ENCODE measurements at regions not wholly inside any gene's neighbourhood (a gene's known extent, or its start where the extent isn't known, plus 50 kb on each side); places are given as distances from the start of the nearest gene placed in this dataset.
"Not testable (repeated sequence)": the region's sequence is repeated elsewhere in the genome, so short reads cannot be mapped to it uniquely, and the experiment has no call there.

- no peak for DNase-seq (ENCODE audit: low read depth)
These were observed 72.3 kb upstream of the GRID2 start for GRCh38 chr4:92231511-92231910.

- DNase-seq (ENCODE audit: low read depth), result no peak
These were observed 71.2 kb upstream of the GRID2 start for GRCh38 chr4:92232566-92232965.

GRCh38 chr4:92234393-92235176 lies 69.2 kb upstream of the GRID2 start:
- DNase-seq (ENCODE audit: low read depth), result peak; percentile 73

- DNase-seq (ENCODE audit: low read depth), result no peak
These were observed 68.0 kb upstream of the GRID2 start for GRCh38 chr4:92235731-92236130.

GRCh38 chr4:92236877-92237276 lies 66.9 kb upstream of the GRID2 start:
- no peak for DNase-seq (ENCODE audit: low read depth)

- no peak for DNase-seq (ENCODE audit: low read depth)
These were observed 66.2 kb upstream of the GRID2 start for GRCh38 chr4:92237559-92237958.

GRCh38 chr4:92241094-92241493 lies 62.7 kb upstream of the GRID2 start:
- DNase-seq (ENCODE audit: low read depth), result no peak

- no peak for DNase-seq (ENCODE audit: low read depth)
These were observed 57.4 kb upstream of the GRID2 start for GRCh38 chr4:92246384-92246783.

- DNase-seq (ENCODE audit: low read depth), result no peak
These were observed 54.2 kb upstream of the GRID2 start for GRCh38 chr4:92249541-92249940.

GRCh38 chr4:92251711-92252110 lies 52.1 kb upstream of the GRID2 start:
- no peak for DNase-seq (ENCODE audit: low read depth)

- DNase-seq (ENCODE audit: low read depth), result not testable (repeated sequence)
These were observed 51.4 kb upstream of the GRID2 start for GRCh38 chr4:92252358-92252757.

- DNase-seq (ENCODE audit: low read depth), result no peak
These were observed 50.9 kb upstream of the GRID2 start for GRCh38 chr4:92252846-92253245.

- DNase-seq (ENCODE audit: low read depth), result no peak
These were observed 50.2 kb upstream of the GRID2 start for GRCh38 chr4:92253550-92253949.
